Left hindlimb (tissue), 1 donor: ENCODE measurements at regions not wholly inside any gene's neighbourhood (a gene's known extent, or its start where the extent isn't known, plus 50 kb on each side); places are given as distances from the start of the nearest gene placed in this dataset.
"Not testable (repeated sequence)": the region's sequence is repeated elsewhere in the genome, so short reads cannot be mapped to it uniquely, and the experiment has no call there.

Experiments used
- DNase-seq: peaks from one replicate; pipeline ENCODE4 v3.0.0-alpha.2; 2018

DNA sequence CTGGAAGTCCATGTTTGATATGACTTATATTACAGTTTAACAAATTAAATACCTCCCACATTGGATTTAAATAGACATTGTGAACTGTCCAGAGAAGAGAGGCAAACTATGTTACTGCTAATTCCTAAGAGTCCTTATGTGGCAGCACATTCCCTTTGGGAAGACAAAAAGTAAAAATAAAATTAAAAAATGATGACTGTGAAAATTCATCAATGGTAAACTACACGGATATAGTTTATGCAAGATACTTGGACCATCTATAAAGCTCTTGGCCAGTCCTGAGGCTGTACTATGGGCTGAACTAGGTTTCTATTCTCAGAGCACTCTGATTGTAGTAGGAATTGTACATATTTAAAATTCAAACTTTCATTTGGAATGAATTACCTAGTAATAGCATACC lies 206.4 kb downstream of the LRRK2 start:
- no peak for DNase-seq

DNA sequence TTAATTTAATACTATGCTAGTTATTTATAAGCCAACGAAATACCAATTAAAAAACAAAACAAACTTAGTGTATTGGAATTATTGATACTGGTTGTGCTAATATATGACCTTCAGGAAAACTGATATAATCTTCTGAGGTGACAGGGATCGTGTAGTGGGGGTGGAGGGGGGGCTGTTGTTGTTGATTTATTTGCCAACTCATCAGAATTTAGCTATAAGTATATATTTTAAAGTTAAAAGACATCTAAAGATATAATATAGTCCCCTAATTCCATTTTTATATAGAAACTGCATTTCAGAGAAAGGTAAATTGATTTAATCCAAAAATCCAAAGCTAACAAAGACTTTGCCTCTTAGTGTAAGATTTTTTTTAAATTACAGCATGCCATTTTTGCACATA lies 210.5 kb downstream of the LRRK2 start:
- DNase-seq, result no peak

DNA sequence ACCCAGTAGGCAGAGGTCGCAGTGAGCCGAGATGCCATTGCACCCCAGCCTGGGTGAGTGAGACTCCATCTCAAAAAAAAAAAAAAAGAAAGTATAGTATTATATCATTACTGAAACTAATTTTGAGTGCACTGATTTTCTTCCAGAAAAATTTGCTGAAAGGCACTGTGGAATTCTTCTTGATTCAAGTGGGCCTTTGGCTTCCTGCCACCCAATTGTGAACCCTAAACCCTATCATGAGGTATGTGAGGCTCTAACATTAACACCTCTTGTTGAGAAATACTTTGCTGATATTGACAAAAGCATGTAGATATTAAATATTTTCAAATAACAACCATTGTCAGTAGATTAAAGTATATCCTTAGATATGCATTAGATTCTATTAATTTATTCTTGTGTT lies 211.2 kb downstream of the LRRK2 start:
- no peak for DNase-seq

DNA sequence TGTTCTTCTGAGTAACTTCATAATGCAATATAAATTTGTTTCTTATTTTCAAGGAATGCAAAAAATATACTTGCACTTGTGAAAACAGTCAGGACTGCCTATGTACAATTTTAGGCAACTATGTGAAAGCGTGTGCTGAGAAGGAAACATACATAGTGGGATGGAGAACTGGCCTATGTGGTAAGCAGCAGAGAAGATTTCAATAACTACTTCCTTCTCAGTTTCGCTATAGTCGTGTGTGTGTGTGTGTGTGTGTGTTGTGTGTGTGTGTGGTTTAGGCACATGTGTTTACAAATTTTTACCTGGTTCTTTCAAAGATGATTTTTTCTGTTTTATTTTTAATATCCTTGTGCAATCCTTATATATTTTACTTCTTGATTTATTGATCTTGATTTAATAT lies 211.8 kb downstream of the LRRK2 start:
- DNase-seq, result no peak

DNA sequence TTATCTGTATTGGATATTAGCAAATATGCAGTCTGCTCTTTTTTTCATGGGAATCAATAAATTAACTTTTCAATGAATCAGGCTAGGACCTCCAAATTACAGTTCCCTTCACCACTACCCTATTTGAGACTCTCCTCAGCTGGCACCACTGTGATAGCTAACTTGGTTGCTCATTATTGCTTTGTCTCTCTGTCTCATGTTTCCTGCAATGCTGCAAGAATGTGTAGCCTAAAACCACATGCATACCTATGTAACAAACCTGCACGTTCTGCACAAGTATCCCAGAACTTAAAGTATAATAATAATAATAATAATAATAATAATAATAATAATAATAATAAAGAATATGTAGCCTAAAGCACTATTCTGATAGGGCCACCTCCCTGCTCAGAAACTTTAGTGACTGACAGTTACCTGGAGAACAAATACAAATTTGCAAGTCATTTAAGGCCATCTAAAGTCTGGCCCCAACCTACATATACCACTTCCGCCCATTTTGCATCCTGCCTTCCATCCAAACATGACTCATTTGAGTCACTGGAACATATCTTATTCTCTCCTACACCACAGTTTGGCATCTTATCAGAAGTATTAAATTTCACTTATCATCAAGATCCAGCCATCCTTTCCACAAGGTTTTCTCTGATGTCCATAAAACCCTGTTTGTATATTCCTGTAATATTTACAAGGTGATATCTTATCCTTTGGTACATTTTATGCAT lies 215.1 kb downstream of the LRRK2 start:
- no peak for DNase-seq

DNA sequence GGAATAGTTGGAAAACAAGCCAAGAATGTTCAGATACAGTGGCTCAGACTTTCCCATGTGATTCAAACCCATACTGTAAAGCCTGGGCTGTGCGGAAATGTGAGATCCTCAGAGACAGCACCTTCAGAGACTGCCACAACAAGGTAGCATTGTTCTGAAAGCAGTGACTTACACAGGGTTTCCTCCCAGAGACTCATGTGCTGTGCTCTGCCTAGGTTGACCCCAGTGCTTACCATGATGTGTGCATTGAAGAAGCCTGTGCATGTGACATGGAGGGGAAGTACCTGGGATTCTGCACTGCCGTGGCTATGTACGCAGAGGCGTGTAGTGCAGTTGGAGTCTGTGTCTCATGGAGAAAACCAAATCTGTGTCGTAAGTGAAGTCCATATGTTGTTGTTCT lies 219.4 kb downstream of the LRRK2 start:
- no peak for DNase-seq

DNA sequence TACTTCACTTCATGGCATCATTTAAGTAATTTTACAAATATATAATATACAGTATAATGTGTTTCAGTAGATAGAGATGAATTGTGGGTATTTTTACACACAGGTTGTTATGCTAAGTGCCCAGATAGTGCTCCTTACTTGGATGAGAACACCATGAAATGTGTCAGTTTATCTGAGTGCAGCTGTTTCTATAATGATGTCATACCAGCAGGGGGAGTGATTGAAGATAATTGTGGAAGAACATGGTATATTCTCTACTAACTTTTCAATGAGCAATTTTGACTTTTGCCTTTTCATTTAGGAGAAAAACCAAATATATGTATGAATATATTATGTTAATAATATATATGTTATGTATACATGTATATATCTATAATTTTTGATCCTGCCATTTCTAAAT lies 221.6 kb downstream of the LRRK2 start:
- DNase-seq, result no peak

DNA sequence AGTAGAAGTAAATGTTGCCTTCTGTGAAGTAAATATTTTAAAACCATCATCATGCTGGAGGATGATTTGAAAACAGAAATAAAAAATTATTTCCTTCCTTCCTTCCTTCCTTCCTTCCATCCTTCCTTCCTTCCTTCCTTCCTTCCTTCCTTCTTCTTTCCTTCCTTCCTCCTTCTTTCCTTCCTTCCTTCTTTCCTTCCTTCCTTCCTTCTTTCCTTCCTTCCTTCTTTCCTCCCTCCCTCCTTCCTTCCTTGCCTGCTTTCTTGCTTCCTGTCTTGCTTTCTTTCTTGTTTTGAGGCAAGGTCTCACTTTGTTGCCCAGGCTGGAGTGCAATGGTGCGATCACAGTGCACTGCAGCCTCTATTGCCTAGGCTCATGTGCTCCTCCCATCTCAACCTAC lies 223.7 kb downstream of the LRRK2 start:
- DNase-seq, result not testable (repeated sequence)

DNA sequence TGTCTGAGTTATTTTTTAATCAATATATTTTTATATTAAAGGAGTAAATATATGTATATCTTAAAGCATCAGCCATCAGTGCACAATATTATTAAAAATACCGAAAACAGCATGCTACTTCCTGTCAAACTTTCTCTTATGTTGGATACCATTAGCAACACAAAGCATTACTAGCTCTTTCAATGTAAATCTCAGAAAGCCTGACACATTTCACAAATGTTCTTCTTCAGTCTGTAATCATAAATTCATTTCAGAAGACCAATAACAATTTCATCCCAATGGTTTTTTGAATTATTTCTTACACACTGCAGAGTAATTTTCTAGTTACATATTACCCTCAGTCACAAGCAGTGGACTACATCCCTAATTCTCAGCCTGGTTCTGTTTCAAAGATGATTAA lies 226.9 kb downstream of the LRRK2 start:
- no peak for DNase-seq

DNA sequence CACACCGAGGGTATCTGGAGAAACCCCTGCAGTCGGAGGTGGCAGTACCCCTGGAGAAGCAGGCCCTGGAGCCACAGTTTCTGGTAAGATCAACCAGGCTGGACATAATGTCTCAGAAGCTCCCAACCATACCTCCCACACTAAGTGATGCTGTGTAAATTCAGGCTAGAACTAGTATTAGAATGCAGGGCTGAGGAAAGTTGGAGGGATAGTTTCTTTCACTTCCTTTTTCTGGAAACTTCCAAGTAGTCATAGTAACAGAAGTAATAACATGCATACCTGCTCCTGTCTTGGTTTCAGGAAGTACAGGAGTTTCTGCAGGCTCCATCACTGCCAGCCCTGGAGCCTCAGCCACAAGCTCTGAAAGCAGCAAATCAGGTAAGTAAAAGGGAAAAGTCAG lies 228.1 kb upstream of the CNTN1 start:
- no peak for DNase-seq

DNA sequence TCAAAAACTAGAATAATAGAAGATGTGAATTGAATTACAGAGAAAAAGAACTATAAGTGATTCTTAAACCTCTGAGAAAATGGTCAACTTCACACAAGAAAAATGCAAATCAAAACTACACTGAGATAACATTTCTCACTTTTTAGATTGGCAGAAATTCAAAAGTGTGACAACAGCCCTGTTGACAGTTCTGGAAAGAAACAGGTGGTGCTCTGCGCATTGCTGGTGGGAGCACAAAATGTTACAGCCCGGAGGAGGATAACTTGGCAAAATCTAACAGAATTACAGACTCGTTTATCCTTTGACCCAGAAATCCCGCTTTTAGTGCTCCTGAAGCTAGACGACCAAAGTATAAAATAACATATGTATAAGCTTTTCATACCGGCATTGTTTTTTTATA lies 222.5 kb upstream of the CNTN1 start:
- DNase-seq, result no peak

DNA sequence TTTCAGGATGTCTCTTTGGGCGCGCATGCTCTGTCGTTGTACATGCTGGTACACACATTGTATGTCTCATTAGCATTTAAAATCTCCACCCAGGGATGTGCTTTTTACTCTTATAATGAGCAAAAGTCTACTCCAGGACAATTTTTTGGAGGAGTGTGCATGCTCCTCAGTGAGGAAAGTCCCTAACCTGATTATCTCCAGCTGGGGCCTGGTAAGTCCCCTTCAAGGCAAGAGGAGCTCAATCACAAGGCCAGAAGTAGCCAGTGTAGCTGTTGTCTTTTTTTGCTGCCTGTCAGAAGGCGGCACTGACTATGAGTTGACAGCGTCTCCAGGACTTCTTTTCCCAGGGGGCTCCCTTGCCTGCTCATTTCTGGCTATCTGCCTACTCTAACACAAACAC lies 218.3 kb upstream of the CNTN1 start:
- DNase-seq, result no peak

DNA sequence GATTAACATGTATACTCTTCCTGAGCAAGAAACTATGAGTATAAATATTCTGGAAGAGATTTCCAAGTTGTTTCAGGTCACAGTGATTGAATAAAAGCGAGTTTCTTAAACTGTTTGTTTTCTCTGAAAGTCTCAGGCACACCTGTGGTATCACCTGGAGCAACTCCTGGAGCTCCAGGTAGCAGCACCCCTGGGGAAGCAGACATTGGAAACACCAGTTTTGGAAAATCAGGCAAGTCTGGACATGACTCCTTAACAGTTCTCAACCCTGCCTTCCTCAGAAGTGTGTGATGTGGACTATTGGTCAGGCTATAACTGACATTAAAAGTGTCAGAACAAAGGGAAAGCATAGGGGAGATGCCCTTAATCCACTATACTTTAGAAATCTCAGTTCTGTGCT lies 217.6 kb upstream of the CNTN1 start:
- DNase-seq, result no peak

DNA sequence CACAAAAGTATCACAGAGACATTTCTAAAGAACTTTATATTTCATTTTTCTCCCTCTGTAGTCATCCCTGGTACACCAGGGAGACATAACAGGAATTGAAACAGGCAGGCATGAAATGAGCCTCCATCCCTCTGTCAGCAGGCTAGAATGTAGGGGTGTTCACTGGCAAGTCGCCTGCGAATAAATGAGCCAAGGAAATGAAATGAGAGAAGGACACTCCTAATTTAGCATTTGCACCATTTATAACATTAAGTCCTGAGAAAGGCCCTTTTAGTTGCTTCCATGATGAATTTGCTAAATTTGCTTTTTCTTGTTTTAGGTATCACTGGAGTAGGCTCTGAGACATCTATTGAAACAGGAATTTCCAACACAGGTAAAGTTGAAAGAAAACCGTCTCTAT lies 192.4 kb upstream of the CNTN1 start:
- no peak for DNase-seq

DNA sequence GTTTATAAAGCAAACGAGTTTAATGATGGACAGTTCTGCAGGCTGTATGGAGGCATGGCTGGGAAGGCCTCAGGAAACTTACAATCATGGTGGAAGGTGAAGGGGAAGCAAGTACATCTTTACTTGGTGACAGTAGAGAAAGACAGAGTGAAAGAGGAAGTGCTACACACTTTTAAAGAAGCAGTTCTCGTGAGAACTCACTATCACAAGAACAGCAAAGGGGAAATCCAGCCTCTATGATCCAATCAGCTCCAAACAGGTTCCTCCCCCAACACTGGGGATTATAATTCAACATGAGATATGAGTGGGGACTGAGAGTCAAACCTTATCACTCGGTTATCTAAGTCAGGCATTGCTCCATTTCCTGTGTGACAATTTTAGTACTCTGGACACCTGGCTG lies 189.9 kb upstream of the CNTN1 start:
- no peak for DNase-seq

DNA sequence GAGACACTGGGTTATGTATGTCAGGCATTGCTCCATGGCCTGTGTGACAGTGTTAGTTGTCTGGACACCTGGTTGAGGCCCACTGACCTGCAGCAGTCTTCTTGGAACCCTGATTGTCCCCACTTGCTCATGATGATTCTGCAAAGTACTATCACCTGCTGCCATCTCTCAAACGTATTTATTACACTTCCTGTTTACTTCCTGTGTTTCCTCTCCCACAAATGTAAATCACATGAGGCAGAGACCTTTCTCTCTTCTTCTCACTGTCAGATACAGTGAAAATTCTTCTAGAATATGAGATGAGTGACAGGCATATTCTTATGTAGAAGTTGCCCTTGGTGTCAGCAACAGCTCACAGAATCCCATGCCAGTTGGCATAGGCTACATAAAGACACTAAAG lies 186.9 kb upstream of the CNTN1 start:
- no peak for DNase-seq

DNA sequence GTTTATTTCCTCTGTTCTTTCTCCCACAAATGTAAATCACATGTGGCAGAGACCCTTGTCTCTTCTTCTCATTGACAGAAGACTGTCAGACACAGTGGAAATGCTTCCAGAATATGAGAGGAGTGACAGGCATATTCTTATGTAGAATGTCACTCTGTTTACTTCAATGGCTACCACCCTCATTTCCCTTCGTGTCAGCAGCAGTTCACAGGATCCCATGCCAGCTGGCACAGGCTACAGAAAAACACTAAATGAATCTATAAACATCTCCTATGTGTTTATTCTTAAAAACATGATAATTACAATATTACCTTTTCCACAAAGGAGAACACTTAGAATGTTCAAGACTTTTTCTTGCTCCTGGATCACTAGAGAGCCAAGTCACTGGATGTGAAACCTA lies 183.8 kb upstream of the CNTN1 start:
- no peak for DNase-seq

DNA sequence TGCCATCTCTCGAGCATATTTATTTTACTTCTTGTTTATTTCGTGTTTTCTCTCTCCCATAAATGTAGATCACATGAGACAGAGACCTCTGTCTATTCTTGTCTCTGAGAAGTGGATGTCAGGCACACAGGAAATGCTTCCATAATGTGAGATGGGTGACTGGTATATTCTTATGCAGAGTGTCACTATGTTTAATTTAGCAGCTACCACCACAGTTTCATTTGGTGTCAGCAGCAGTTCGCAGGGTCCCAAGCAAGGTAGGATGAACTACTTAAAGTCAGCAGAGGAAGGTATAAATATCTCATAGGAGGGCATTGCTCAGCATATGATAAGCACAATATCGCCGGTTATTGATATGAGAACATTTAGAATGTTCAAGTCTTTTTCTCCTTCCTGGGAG lies 180.9 kb upstream of the CNTN1 start:
- DNase-seq, result no peak

DNA sequence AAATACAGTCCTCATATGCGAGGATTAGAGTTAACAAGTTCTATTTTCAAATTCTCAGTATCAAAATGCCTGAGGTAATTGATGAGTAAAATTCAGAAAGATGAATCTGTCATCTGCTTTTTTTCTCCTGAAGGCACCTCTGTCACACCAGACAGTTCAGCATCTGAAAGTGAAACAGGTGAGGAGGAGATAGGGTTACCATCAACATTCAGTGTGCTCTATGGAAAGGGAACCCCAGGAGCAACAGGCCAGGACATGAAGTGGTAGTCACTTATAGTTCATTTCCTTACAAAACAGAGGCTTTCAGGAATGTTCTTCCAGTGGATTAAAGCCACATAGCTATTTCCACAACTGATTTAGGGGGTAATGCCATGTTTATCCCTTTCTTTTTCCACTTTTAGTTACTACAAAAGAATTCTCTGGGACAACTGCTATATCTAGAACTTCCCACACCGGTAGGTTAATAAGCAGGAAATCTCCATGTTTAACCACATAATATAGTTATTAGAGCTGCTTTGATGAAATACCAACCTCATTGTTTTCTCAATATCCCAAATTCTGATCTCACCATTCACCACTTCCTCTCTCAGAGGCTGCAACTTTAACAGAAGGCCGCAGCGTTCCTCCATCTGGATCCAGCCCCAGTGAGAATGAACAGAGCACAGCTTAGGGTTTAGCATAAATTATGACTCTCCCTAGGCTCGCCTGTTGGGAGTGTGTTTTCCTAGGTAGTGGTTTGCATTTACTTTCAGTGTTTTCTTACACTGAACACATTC lies 177.0 kb upstream of the CNTN1 start:
- no peak for DNase-seq

DNA sequence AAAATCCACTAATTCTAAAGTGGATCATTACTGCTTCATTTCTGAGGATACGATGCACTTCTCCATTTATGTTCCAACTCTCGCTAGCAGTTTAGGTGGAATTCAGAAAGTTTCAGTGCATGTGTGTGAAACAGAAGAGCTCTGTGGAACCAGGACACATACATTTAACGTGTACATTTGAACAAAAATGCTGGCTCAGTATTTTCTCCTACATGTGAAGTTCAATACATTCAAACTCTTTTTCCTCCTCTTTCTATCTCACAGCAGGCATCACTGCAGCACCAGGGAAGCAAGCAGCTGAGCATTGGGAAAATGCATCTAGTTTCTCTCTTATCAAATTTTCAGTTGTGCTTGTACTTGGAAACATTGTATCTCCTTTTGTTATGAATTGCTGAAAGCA lies 169.4 kb upstream of the CNTN1 start:
- no peak for DNase-seq

DNA sequence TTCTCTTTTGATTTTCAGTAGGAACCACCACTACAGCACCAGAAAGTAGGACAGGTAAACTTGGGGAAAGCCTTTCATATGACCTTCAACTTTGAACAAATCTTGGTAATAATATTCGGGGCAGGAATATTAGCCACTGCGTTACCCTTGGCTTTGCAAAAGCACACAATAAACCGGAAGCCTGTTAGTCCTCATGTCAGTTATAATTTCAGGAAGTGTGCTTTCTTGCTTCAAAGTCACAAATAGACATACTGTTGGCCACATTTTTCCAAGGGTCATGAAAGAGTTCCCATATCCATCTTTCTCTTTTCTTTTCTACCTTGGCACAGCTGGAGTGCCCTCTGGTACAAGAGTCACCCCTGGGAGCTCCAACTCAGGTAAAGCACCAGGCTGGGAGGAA lies 167.2 kb upstream of the CNTN1 start:
- DNase-seq, result no peak

DNA sequence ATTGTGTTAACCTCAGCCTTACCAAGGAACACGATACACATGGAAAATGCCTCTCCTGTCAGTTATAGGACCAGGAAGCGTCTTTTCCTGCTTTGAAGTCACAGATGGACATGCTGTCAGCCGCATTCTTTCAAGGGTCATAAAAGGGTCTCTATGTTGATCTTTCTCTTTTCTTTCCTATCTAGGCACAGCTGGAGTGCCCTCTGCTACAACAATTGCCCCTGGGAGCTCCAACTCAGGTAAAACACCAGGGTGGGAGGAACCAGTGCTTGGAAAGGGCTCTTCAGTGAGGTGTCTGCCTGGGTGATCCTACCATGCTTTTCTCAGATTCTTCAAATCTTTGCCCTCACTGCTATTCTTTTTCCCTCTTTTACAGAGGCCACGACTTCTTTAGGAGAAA lies 157.4 kb upstream of the CNTN1 start:
- DNase-seq, result no peak

DNA sequence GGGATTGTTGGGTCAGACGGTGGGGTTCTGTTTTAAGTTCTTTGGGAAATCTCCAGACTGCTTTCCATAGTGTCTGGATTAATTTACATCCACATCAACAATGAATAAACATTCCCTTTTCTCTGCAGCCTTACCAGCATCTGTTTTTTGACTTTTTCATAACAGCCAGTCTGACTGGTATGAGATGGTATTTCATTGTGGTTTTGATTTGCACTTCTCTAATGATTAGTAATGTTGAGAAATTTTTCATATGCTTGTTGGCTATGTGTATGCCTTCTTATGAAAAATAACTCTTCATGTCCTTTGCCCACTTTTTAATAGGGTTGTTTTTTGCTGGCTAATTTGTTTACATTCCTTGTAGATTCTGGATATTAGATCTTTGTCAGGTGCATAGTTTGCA lies 140.8 kb upstream of the CNTN1 start:
- DNase-seq, result no peak

DNA sequence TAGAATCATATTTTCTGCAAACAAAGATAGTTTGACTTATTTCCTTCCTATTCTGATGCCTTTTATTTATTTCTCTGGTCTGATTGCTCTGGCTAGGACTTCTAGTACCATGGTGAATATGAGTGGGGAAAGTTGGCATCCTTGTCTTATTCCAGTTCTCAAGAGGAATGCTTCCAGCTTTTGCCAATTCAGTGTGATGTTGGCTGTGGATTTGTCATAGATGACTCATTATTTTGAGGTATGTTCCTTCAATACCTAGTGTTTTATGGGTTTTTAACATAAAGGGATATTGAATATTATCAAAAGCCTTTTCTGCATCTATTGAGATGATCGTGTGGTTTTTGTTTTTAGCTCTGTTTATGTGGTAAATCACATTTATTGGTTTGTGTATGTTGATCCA lies 139.4 kb upstream of the CNTN1 start:
- DNase-seq, result no peak

DNA sequence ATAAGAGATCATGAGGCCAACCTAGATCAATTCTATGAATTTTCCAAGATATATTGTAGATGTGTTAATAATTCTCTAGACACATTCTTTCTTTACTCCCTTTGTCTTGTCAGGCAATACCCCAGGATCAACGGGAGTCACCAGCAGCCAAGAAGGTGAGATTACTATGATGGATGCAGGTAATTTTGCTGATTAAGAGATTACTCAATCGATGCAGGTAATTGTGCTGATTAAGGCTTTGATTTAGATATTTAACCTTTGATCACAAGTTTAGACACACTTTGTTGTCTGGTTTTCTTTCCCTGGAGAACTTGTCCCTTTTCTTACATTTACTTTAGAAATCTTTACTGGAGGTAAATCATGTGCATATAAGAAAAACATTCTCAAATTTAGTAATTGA lies 134.3 kb upstream of the CNTN1 start:
- DNase-seq, result no peak
